ENCODE measurements at regions not wholly inside any gene's neighbourhood (a gene's known extent, or its start where the extent isn't known, plus 50 kb on each side); places are given as distances from the start of the nearest gene placed in this dataset.

- TF ChIP-seq CTCF (IDR thresholded peaks at IDR 0.05; ENCODE audit: low read depth, low read length) (no peak), EZH2phosphoT487 (IDR thresholded peaks at IDR 0.05; ENCODE audit: low read depth) (no peak)
Measured at GRCh38 chr2:45320956-45321355, 290.1 kb downstream of the SRBD1 start.
